ENCODE measurements at regions not wholly inside any gene's neighbourhood (a gene's known extent, or its start where the extent isn't known, plus 50 kb on each side); places are given as distances from the start of the nearest gene placed in this dataset.

- TF ChIP-seq CTCF (IDR thresholded peaks at IDR 0.05) (no peak), POLR2A (IDR thresholded peaks at IDR 0.05) (no peak)
Measured at GRCh38 chr3:31476209-31476608, 56.5 kb upstream of the STT3B start.

Measured in esophagus squamous epithelium (tissue), 4 donors.